Limb (tissue), 2 donors: ENCODE measurements at regions not wholly inside any gene's neighbourhood (a gene's known extent, or its start where the extent isn't known, plus 50 kb on each side); places are given as distances from the start of the nearest gene placed in this dataset.
"Not testable (repeated sequence)": the region's sequence is repeated elsewhere in the genome, so short reads cannot be mapped to it uniquely, and the experiment has no call there.

Experiments
- DNase-seq, 2 donors: peaks; one replicate each; pipeline ENCODE4 v3.0.0-alpha.2; 2016; ENCODE audit errors: extremely low spot score in 2 of 2

GRCh38 chr4:12949719-12950490, 534.2 kb downstream of the RAB28 start:
- DNase-seq, result no peak

GRCh38 chr4:12943069-12943468, 541.1 kb downstream of the RAB28 start:
- DNase-seq, result no peak

- no peak for DNase-seq
These were observed 550.3 kb downstream of the RAB28 start for GRCh38 chr4:12933760-12934221.

GRCh38 chr4:12932203-12932788, 551.8 kb downstream of the RAB28 start:
- DNase-seq, result no peak

- no peak for DNase-seq
These were observed 554.4 kb downstream of the RAB28 start for GRCh38 chr4:12929784-12930183.

- no peak for DNase-seq
These were observed 555.4 kb downstream of the RAB28 start for GRCh38 chr4:12928751-12929150.

- DNase-seq, result no peak
These were observed 557.7 kb downstream of the RAB28 start for GRCh38 chr4:12926189-12927066.

- DNase-seq, result no peak
These were observed 559.3 kb downstream of the RAB28 start for GRCh38 chr4:12924728-12925320.

GRCh38 chr4:12924253-12924652, 559.9 kb downstream of the RAB28 start:
- DNase-seq, result no peak

- no peak for DNase-seq
These were observed 571.2 kb downstream of the RAB28 start for GRCh38 chr4:12912896-12913418.

GRCh38 chr4:12911750-12912358, 572.3 kb downstream of the RAB28 start:
- no peak for DNase-seq

- not testable (repeated sequence) for DNase-seq
These were observed 580.5 kb downstream of the RAB28 start for GRCh38 chr4:12903640-12904039.

GRCh38 chr4:12902735-12903134, 581.4 kb downstream of the RAB28 start:
- DNase-seq, result no peak

- no peak for DNase-seq
These were observed 586.2 kb downstream of the RAB28 start for GRCh38 chr4:12897954-12898353.

- no peak for DNase-seq
These were observed 590.1 kb downstream of the RAB28 start for GRCh38 chr4:12894062-12894461.

- no peak for DNase-seq
These were observed 595.1 kb downstream of the RAB28 start for GRCh38 chr4:12889054-12889453.

- no peak for DNase-seq
These were observed 599.0 kb downstream of the RAB28 start for GRCh38 chr4:12884846-12885796.

- DNase-seq, result no peak
These were observed 602.1 kb downstream of the RAB28 start for GRCh38 chr4:12881945-12882584.

GRCh38 chr4:12880844-12881243, 603.3 kb downstream of the RAB28 start:
- no peak for DNase-seq
